Suppressor macrophage treated with lipopolysaccharide for 4 hours (primary cell): ENCODE measurements at regions not wholly inside any gene's neighbourhood (a gene's known extent, or its start where the extent isn't known, plus 50 kb on each side); places are given as distances from the start of the nearest gene placed in this dataset.
A peak's percentile ranks its signal among the peaks of the same experiment; 100 is the strongest.

ENCODE experiments used
- DNase-seq: peaks from one replicate; pipeline ENCODE4 v3.0.0-alpha.2; 2020

DNA sequence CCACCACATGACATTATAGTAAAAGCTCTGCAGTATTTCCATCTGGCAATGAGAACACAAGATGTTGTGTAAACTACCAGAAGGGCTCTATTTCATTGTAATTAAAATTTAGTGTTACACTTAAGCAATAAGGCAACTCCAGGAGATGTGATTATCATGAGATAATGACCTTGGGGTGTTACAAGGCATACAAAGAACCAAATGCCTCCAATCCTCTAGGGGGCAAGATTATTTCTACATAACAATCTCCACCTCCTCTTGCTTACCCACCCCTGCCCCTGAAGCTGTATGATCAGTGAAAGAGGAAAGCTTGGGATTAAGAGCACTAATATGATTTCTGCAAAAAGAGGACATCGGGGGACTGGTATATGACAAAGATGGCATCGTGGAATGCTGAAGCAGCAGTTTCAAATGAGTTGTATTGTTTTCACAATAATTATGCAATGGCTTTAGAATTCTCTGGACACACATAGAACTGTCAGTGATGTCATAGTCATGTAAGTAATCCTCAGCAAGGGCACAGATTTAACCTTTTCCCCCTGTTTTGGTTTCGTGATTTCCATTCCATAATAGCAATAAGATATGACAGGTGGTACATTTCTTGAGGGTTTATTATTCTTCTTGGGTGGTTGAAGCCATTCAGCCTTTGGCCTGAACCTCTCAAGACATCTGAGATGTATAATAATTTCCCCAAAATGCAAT is 295.3 kb downstream of the MZT1 start:
- DNase-seq: peak; percentile 19

DNA sequence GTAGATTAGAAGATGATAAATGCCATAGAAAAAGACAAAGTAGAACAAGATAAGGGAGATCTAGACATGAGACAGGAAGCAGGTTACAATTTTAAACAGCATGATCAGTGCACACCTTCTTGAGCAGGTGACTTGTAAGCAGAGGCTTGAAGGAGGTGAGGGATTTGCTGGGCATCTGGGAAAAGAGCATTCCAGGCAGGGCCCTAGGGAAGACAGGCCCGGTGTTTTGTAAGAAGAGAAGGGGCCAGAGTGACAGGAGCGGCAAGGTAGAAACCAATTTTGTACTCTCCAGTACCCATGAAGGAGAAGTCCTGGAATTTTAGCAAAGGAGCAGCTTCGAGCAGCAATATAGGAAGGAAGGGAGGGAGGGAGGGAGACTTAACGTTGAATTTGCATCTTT is 296.5 kb downstream of the MZT1 start:
- no peak for DNase-seq

DNA sequence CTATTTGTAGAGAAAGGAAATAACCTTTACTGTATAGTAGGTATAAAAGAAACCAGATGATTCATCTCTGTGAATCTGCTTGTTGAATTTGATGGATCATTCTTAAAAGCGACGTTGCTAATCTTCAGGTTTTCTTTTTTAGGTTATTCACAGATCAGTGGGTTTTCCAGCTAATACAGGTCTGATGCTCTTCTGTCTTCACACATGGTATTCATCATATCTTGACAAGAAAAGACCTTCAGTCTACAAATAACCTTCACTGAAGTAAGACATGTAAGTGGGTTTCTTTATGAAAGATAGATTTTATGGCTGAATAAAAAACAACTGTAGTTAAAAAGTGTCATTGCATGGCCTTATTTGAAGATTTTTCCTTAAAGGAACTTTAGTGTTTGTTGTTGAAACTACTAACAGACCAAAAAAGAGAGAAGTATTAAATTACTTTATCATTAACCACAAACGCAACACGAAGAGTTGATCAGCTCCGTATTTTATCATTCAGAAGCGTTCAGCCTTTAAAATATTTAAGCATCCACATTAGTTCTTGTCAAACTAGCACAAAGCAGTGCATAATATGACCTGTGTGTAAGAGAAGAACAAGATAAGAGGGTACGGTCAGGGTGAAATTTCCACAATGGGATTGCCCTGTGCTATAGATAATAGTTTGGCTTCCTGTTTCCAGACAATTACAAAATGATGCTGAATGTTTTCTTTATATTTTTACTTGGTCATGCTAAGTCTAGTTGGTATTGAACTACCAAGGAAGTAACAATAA is 299.5 kb downstream of the MZT1 start:
- no peak for DNase-seq

DNA sequence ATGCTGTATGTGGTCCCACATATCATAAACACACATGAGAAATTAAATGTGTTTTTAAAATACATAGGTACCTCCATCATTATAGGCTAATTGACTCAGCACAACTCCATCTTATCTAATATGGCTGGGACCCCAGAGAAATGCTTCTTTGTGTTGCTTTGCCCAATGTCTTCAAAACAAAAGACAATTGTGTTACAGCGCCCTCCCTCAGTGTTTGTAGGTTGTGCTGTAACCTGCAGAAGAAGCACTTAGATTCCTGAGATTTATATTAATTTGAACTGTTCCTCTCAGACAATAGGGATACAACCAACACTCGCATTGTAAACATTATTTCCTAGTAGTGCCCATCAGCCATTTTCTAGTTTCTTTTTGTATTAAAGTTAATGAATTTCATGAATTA is 303.4 kb downstream of the MZT1 start:
- no peak for DNase-seq

DNA sequence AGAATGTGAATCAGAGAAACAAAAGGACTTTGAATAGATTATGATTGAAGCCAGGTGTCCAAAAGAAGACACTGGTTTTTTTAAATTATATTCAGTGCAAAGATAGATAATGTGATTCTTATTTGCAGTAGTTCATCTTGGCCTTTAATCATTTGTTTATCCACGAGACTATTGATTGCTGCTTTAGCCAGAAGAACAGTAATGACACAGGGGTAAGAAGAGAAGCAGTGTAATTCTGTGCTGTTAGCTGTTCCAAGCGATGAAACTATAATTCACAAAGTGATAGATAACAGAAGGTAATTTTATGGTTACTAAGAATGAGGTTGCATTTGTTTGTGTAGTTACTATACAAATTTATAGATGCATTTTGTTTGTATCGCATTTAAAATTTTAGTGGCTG is 311.6 kb downstream of the MZT1 start:
- no peak for DNase-seq

DNA sequence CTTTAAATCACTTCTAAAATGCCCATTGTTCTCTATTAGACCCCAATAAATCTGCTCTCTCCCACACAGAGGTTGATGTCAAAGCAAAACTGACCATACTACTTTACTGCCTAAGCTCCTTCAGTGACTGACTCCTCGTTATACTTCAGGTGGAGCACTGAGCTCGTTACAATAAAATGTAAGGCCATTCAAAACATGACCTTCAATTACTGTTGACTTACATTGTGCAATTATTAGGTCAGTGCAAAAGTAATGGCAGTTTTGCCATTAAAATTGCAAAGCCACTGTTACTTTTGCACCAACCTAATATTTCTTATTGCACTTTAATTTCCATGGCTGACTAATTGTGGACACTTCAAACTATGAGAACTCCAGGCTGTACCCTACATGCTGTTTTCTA is 314.9 kb downstream of the MZT1 start:
- no peak for DNase-seq

DNA sequence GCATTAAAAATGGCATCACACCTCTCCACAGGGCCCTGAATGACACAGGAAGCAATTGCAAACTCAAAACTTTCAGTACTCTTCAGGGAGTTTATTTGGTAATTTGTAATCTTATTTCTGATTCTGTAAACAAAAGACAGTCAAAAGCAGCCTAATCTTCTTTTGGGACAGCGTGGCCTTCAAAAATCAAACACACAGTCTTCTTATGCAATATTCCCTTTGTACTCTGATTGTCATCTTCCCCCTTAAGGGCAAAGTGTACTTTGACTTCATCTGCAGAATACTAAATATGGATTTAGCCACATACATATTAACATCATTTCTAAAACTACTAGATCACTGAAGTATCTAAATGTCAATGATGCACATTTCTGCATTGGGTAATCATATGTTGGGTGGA is 322.0 kb downstream of the MZT1 start:
- DNase-seq: no peak

DNA sequence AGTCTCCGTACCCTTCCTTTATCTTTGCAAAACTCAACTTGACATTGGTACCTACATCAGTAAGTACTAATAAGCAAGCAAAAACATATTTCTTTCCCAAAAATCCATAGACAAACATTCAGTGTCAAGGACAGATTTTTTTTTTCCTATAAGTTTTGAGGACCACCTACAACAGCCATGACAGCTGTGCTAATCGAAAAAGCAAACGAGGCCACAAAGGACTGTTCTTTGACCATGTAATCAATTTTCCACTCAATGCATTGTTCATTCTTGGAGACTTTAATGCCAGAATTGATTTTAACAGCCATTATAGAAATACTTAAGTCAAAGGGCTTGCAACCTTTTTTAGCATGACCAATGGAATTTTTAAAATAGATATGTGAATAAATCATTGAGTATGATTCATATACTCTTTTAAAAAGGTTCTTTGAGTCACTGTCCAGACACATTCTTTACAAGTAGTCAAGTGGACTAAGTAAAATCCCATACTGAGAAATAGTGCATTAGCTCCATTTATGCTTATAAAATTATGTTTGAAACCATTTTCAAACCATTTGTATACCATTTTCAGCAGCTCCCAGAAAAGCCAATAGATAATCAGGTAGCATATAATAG is 323.9 kb downstream of the MZT1 start:
- DNase-seq: no peak

DNA sequence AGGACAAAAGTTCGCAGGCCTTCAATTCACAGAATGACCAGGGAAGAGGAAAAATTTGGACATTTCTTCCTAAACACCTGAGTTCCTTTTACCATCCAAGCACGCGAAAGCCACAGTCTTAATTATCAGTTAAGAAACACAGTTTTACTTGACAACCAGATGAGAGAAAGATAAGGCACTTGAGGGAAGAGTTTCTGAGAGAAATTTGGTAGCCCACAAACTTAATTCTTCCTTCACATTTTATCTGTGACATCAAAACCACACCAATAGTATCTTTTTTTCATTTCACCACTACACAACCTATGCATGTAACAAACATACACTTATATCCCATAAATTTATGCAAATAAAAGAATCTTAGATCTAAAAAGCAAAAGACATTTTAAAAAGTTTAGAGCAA is 326.6 kb downstream of the MZT1 start:
- DNase-seq: no peak

DNA sequence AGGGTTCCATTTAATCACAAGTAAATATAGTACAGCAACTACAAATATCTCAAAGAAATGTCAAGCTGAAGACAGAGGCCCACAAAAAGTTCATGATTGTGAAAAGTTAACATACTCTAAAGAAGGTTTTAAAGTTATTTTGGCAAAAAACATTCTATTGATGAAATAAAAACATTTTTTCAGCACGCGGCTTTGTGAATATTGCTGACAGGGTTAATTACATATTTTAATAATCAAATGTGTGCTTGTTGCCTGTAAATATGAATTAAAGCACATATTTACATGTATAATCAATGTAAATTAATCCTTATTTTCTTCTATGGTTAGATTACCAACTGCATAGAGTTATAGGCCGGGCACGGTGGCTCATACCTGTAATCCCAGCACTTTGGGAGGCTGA is 328.1 kb downstream of the MZT1 start:
- DNase-seq: no peak

DNA sequence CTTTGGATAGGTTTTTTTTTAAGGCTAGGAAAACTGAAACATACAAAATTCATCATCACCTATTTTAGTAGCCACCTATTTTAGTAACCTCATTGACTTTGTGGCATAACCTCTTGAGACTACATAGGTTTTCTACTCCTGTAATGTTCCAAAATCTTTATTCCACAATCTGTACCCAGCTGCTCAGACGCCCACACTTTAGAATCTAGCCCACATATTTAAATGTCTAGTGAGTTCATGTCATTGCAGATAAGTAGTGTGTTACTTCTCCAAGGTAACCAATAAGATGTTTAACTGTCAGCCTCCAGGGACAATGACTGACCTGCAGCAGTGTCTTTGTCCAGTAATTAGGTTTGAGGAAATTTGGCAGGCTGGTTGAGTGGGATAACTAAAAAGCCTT is 330.2 kb downstream of the MZT1 start:
- DNase-seq: no peak

DNA sequence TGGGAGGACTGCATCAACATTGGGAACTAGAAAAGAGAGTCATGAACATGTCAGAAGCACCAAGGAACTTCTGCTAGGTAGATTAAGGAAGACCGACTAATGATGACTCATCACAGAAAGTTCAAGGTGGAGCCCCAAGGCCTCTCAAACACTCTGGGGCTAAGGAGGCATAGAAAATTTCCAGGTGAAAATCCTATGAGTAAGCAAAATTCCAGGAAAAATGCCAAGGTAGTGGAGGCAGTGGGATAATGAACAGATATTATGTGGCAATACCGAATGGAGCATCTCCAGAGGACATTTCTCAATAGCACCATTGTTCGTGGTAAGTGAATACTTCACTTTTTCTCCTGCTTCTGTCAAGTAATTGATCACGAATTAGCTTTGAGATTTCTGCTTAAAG is 336.5 kb downstream of the MZT1 start:
- no peak for DNase-seq

DNA sequence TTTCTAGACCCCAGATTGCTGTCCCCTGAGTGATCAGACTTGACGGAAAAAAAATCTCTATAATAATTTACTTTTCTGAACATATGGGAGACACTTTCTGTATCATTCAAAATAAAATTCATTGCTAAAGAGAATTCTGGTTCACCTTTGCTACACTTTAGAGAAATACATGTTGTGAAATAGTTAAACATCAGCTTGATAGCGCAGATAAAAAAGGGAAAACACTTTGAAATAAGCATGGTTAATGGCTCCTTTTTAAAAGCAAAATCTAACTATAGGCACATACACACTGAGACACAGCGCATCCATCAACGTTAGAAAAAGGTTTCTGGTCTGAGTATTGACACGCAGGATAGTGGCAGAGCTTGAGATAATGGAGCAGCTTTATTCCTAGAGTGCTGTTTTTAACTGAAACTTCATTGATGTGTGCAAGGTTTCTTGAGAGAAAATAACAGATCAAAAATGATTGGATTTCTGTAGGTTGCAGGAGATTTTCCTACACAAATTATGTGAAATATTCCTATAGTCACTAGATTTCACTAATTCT is 341.2 kb downstream of the MZT1 start:
- DNase-seq: no peak

DNA sequence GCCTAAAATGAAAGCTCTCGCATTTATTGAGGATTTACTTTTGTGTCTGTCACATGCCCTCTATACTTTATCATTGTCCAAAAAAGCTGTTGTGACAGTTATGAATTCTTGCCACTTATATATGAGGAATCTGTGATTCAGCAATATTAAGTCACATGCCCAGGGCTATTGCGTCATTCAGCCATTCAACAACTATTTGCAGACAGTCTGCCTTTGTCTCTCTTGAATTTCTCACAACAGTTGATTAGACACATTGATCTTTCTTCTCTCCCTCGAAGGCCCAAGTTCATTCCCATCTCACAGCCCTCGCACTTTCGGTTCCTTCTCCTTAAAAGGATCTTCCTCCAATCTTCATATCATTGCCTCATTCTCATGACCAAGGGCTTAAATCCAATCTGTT is 342.6 kb downstream of the MZT1 start:
- peak; percentile 55 for DNase-seq

DNA sequence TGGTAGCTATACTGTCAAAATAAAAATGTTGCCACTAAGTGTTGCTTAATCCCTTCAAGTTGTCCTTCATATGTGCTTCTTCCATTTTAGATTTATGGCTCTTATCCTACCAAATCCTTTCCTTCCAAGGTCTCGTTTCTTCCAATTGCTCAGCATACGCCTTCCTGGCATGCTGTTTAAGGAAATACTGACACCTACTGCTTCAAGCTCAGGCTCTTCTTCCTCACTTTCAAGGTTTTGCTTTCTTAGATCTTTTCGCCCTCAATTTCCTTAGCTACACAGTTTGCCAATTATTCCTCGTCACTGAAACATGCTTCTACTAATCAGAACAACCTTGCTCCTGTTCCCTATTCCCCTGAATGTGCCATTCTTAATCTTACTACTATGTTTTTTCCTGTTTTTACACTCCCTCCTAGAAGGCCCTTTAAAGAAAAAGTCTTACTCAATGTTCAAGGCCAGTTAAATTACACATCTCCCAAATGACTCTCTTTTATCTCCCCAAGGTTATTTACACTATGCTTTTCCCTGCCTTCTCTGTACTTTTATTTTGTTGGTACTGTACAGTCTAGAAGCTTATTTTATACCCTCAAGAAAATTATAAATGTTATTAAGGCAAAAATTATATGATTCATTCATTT is 343.1 kb downstream of the MZT1 start:
- DNase-seq: peak; percentile 5

DNA sequence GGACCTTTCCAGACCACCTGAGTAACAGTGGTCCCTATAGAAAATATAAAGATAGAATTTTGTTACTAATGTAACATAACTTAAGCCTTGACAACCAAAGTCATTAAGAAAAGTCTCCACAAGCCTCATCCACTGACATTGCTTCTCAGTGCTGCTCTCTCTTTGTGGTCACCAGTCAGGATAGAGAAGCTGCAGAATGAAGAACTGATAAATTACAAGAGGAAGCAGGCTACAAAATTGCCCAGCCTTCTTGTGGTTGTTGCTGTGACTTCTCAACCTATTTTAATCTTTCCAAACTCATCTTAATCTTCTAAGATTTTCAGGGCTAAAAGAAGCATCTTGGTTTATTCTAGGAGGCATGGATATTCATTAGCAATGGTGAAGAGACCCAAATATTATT is 343.8 kb downstream of the MZT1 start:
- DNase-seq: peak; percentile 30

DNA sequence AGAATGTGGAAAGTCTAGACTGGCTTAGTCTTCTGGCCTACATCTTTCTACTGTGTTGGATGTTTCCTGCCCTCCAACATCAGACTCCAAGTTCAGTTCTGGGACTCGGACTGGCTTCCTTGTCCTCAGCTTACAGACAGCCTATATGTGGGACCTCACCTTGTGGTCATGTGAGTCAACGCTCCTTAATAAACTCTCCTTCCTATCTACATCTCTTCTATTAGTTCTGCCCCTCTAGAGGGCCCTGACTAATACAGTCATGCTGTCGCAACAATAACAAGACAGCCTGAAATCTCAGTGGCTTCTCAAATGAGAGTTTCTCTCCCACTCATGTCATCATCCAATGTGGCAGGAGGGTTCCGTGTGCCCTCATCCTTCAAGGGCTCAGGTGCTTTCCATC is 347.8 kb downstream of the MZT1 start:
- DNase-seq: no peak

DNA sequence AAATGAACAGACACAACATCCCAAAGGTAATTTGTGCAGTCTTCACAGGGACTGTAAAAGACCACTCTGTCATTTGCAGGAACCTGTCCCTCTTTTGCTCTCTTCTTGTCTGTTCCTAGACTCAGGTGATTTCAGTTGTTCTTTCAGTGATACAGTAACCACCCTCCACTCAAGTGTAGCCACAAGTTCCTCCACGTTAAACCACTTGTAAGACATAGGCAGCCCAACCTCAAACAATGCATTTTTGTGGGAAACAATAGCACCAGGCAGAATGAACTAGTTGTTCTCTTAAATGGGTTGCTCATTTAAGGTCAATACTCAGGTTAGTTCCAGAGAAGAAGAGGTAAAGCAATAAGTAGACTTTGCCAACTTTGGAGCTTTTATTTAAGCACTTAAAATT is 359.4 kb downstream of the MZT1 start:
- no peak for DNase-seq

DNA sequence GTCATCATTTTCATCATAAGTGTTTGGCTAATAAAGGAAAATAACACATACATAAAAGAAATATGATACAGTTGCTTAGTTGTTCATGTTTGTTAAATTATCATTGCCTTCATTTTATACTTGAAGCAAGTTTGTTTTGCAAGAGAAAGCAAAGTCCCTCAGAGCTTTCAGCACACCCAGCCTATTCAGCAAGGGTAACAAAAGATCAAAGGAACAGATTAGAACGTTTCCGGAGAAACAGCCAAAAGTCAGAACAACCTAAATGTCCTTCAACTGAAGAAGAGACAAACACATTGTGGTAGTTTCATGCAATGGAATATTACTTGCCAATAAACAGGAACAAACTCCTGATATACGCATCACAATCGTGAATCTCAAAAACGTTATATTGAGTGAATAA is 380.7 kb downstream of the MZT1 start:
- no peak for DNase-seq

DNA sequence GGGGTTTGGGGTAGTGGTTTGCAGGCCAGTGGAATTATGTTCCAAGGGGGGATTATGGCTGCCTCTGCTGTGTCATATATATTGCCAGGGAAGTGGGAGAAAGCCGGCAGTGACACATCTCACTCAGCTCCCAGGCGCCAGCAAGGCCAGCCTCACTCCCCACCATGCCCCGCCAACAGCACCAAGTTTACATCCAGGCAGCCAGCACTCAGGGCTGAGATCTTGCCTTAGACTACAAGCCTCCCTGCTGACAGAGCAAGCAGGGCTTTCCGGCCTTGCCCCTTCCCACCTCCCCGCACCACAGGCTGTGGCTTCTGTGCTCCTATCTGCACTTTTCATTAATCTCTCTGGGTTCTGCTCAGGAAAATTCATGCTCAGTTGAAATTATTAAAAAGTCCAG is 385.1 kb downstream of the MZT1 start:
- no peak for DNase-seq

DNA sequence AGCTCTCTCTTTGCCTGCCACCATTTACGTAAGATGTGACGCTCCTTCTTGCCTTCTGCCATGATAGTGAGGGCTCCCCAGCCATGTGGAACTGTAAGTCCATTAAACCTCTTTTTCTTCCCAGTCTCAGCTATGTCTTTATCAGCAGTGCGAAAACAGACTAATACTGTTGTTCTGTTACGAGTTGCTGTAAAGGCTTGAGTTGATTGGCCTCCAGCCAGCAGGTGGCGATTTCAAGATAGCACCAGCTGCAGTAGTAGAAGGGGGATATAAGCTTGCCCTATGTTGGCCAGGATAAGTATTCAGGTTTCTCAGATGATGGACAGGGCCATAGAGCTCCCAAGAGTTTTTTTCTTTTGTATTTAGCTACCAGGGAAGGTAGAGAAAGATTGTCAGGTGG is 385.5 kb downstream of the MZT1 start:
- no peak for DNase-seq

DNA sequence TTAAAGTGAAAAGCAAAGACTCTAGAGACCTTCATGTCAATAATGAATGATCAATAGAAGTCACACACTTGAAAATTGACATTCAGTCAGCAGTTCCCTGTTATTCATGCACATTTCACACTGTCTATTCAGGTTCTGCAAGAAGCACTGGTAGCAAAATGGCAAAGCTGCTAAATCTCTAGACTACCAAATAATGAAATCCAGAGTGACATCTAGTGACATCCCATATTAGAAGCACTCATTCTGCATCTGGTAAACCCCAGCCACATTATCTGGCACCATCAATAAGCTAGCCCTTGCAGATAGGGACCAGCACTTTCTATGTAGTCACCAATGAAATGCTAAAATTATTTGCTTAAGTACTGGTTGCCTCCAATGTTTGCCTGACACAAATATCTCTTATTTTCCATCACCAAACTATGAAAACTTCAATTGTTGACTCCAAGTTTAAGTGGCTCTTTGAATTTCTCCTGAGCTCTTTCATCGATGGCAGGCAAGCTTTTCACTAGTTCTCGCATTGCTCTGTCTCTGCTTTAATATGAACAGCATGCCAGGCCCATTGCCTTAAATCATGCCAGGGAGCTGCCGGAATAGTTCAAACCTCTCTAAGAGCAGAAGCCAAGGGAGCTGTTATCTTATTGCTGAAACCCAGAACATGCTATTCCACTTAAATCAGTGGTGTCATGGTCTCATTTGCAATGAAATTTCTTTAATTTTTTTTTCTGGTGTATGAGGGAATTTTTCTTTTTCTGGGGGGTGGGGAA is 409.9 kb downstream of the MZT1 start:
- no peak for DNase-seq

DNA sequence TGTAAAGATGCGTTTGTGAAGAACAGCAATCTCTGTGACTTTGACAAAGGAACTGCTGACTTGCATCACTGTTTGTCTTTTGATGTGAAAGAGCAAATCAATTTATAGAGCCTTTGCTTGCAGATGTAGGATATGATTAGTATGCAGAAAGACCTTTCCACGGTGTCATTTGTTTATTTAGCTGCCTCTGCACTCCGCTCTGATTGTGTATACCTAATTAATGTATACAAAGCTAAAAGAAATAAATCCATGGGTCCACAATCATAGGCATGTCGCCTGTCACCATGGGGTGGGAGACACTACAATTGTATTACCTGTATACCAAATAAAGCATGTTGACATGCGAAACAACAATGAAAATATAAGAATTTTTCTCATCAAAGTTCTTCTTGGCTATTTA is 410.7 kb downstream of the MZT1 start:
- no peak for DNase-seq
